Ovary (tissue), 7 donors: ENCODE measurements at regions not wholly inside any gene's neighbourhood (a gene's known extent, or its start where the extent isn't known, plus 50 kb on each side); places are given as distances from the start of the nearest gene placed in this dataset.
A peak's percentile ranks its signal among the peaks of the same experiment; 100 is the strongest.
"Not testable (repeated sequence)": the region's sequence is repeated elsewhere in the genome, so short reads cannot be mapped to it uniquely, and the experiment has no call there.

ENCODE experiments used
- DNase-seq, 5 donors: peaks; one replicate each; pipeline ENCODE4 v3.0.0-alpha.2; 2019 to 2020
- H3K27ac ChIP-seq, 2 donors: fragments of 200-600 bp; one replicate each; pipeline versions ENCODE4 v1.5.1 to v1.8.0; 2019 to 2022
- H3K27me3 ChIP-seq: fragments of 200-600 bp; one replicate; pipeline ENCODE4 v1.8.0; 2022
- H3K36me3 ChIP-seq: fragments of 200-600 bp; sonication (generic); one replicate; pipeline ENCODE4 v1.5.1; 2019
- H3K4me1 ChIP-seq: one replicate; pipeline ENCODE4 v1.8.1; 2013; ENCODE audit warnings: mild to moderate bottlenecking, moderate library complexity; ENCODE audit not compliant: insufficient read depth
- H3K4me3 ChIP-seq: fragments of 200-600 bp; sonication (generic); one replicate; pipeline ENCODE4 v1.5.1; 2017
- H3K9me3 ChIP-seq, 2 donors: fragments of 200-600 bp in 1 of 2; sonication (generic) in 1 of 2; one replicate each; pipeline versions ENCODE4 v1.5.1 to v1.8.1; 2013 to 2019; ENCODE audit warnings: mild to moderate bottlenecking in 1 of 2, moderate library complexity in 1 of 2
- EP300 ChIP-seq: sonication (generic); formaldehyde crosslinking; IDR thresholded peaks from one replicate; pipeline ENCODE4 v1.6.1; 2017; ENCODE audit warnings: antibody characterized with exemption
- POLR2A ChIP-seq: fragments of 450-650 bp; IDR thresholded peaks from one replicate; pipeline ENCODE4 v1.6.1; 2017; ENCODE audit warnings: antibody characterized with exemption, mild to moderate bottlenecking, moderate library complexity
- WGBS, 3 donors: extraction: QIAGEN DNeasy Blood & Tissue Kit in 1 of 3; methylation state at CpG; one replicate each; pipeline versions ENCODE4 v1.1.5 to v1.1.7; 2013 to 2017; 5-methylcytosine and 5-hydroxymethylcytosine counted together
- intact Hi-C, 4 donors: fragments of 100-400 bp; cut with DNase I; formaldehyde crosslinking; loops; one replicate each; pipeline versions ENCODE4 v1.11.0 to v1.15.1; 2022 to 2023
- TF ChIP-seq, protein P1 (sequence below), 3 donors: fragments of 450-650 bp in 2 of 3; fragments of 200-600 bp in 1 of 3; IDR thresholded peaks; one replicate each; pipeline versions ENCODE4 v1.5.1 to v1.8.0; 2016 to 2022; ENCODE audit warnings: antibody characterized with exemption in 3 of 3, mild to moderate bottlenecking in 1 of 3
- donor health status: DM: no; HTN: no; CAD: no; lungs with moderate emphysema.
- donor health status: DM: no; HTN: no; CAD: no.
- donor health status: Bipolar disorder and iron deficiency.
- donor health status: DM: no; HTN: no; CAD: no.
- donor health status: DM: yes; HTN: yes; CAD: no.

DNA sequence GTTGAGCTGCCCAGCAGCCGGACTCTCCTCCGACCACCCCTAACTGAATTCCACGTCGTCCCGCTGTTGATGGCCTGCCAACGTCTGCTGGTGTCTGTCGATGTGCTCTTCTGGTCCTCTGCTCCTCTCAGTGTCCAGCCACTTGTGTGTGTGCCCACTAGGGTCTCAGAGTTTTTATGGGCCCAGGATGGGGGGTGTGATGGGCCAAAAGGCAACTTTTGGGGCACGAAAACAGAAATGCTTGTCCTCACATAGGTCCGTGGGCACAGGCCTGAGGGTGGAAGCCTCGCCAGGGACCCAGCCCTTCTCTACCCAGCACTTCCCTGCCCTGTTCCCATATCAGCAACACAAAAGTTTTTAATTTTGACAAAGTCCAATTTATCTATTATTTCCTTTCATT lies 85.7 kb upstream of the RUFY1 start:
- Histone ChIP-seq H3K4me3 (no peak overlapping the region), H3K9me3 (no peaks in the 10 kb centered on the region), H3K36me3 (no peaks in the 10 kb centered on the region), H3K4me1 (peaks cover 3% of the 10 kb centered on the region), H3K27me3 (no peaks in the 10 kb centered on the region), H3K27ac (no peak overlapping the region)
- TF ChIP-seq, protein P1, sequence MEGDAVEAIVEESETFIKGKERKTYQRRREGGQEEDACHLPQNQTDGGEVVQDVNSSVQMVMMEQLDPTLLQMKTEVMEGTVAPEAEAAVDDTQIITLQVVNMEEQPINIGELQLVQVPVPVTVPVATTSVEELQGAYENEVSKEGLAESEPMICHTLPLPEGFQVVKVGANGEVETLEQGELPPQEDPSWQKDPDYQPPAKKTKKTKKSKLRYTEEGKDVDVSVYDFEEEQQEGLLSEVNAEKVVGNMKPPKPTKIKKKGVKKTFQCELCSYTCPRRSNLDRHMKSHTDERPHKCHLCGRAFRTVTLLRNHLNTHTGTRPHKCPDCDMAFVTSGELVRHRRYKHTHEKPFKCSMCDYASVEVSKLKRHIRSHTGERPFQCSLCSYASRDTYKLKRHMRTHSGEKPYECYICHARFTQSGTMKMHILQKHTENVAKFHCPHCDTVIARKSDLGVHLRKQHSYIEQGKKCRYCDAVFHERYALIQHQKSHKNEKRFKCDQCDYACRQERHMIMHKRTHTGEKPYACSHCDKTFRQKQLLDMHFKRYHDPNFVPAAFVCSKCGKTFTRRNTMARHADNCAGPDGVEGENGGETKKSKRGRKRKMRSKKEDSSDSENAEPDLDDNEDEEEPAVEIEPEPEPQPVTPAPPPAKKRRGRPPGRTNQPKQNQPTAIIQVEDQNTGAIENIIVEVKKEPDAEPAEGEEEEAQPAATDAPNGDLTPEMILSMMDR (IDR thresholded peaks at IDR 0.05): no peak
- TF ChIP-seq EP300 (no peak), POLR2A (no peak)
- no peak for DNase-seq
- intact Hi-C loops: loop anchor here in 1 of 4 donors (5.0 kb wide), 1 partner anchor 1613 kb away; no protein-coding TSS in a partner anchor
- 90 to 95% (median 92%) methylated on average over 10 of the region's 10 CpGs for WGBS, 3 donors

- Histone ChIP-seq H3K27me3 (no peaks in the 10 kb centered on the region), H3K4me1 (peaks cover 6% of the 10 kb centered on the region), H3K27ac (no peak overlapping the region), H3K9me3 (no peaks in the 10 kb centered on the region), H3K36me3 (no peaks in the 10 kb centered on the region), H3K4me3 (no peak overlapping the region)
- TF ChIP-seq, protein P1 (IDR thresholded peaks at IDR 0.05): no peak
- TF ChIP-seq POLR2A: no peak
- TF ChIP-seq EP300: no peak
- intact Hi-C loops: no loop called here
- DNase-seq: no peak
- 91 to 94% (median 92%) methylated on average over 12 of the region's 12 CpGs for WGBS, 3 donors
These were observed 88.3 kb upstream of the RUFY1 start for GRCh38 chr5:179462040-179462439.

- intact Hi-C loops: no loop called here
- no peak overlapping the region for H3K4me3 ChIP-seq
- H3K4me1 ChIP-seq: peaks cover 6% of the 10 kb centered on the region
- TF ChIP-seq, protein P1 (IDR thresholded peaks at IDR 0.05): no peak
- no peaks in the 10 kb centered on the region for H3K27me3 ChIP-seq
- H3K36me3 ChIP-seq: no peaks in the 10 kb centered on the region
- DNase-seq: no peak
- no peak overlapping the region for H3K27ac ChIP-seq
- 65 to 81% (median 77%) methylated on average over 3 of the region's 3 CpGs for WGBS, 3 donors
- no peaks in the 10 kb centered on the region for H3K9me3 ChIP-seq
These were observed 88.8 kb upstream of the RUFY1 start for GRCh38 chr5:179461576-179461975.

DNA sequence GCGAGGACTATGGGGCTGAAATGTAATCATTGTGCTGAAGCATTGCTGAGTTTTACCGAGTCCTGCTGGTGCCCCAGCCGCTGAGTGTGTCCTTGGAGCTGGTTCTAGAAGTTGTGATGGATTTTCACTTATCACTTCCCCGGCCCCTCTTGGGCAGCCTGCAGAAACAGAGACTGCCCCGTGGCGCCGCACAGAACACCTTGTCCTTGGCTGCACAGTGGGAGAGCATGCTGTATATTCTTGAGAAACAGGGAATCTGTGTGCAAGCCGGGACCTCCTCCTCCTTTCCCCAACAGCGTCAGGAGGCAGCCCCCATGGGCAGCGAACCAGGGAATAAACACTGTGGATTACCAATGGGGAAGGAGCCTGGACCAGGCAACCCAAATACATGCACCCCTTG lies 90.6 kb upstream of the RUFY1 start:
- H3K27me3 ChIP-seq: no peaks in the 10 kb centered on the region
- TF ChIP-seq POLR2A (no peak), EP300 (no peak)
- TF ChIP-seq, protein P1 (IDR thresholded peaks at IDR 0.05): no peak
- 13 to 54% (median 14%) methylated on average over 10 of the region's 10 CpGs for WGBS, 3 donors
- H3K9me3 ChIP-seq: no peaks in the 10 kb centered on the region
- DNase-seq: peak in 3 of 5 donors; percentile 16 to 77 (median 63)
- intact Hi-C loops: no loop called here
- no peaks in the 10 kb centered on the region for H3K36me3 ChIP-seq
- no peak overlapping the region for H3K4me3 ChIP-seq
- H3K27ac ChIP-seq: no peak overlapping the region
- H3K4me1 ChIP-seq: peaks cover 6% of the 10 kb centered on the region

GRCh38 chr5:179457612-179458011 lies 92.7 kb upstream of the RUFY1 start:
- Histone ChIP-seq H3K9me3 (no peaks in the 10 kb centered on the region), H3K4me3 (no peak overlapping the region), H3K27ac (no peak overlapping the region), H3K4me1 (peaks cover 6% of the 10 kb centered on the region), H3K27me3 (no peaks in the 10 kb centered on the region), H3K36me3 (no peaks in the 10 kb centered on the region)
- DNase-seq: peak in 1 of 5 donors; percentile 51
- intact Hi-C loops: no loop called here
- 17 to 24% (median 19%) methylated on average over 8 of the region's 8 CpGs for WGBS, 3 donors
- no peak for TF ChIP-seq POLR2A
- TF ChIP-seq, protein P1 (IDR thresholded peaks at IDR 0.05): no peak
- no peak for TF ChIP-seq EP300

GRCh38 chr5:179456075-179456474 lies 94.3 kb upstream of the RUFY1 start:
- DNase-seq, H3K4me1 ChIP-seq, H3K9me3 ChIP-seq, H3K27me3 ChIP-seq, H3K4me3 ChIP-seq, H3K27ac ChIP-seq, H3K36me3 ChIP-seq, intact Hi-C loops: not testable (repeated sequence)
- WGBS, 3 donors: 82 to 86% (median 82%) methylated on average over 10 to 13 of the region's 15 CpGs
